SK-N-SH treated with all-trans-retinoic acid at 6 μM for 48 hours (cell line): ENCODE measurements at regions not wholly inside any gene's neighbourhood (a gene's known extent, or its start where the extent isn't known, plus 50 kb on each side); places are given as distances from the start of the nearest gene placed in this dataset.

ENCODE experiments used
- ARNTL ChIP-seq: fragments of 450-650 bp; formaldehyde crosslinking; IDR thresholded peaks from 2 replicates; pipeline ENCODE4 v1.5.0; 2020; ENCODE audit warnings: low read depth, mild to moderate bottlenecking, moderate library complexity, borderline replicate concordance
- BACH2 ChIP-seq: fragments of 250-450 bp; sonication (Bioruptor Pico); IDR thresholded peaks from 2 replicates; pipeline ENCODE4 v1.9.0; 2021; ENCODE audit warnings: mild to moderate bottlenecking, borderline replicate concordance
- GLIS3 ChIP-seq: fragments of 250-450 bp; sonication (Bioruptor Pico); IDR thresholded peaks from 2 replicates; pipeline ENCODE4 v1.5.0; 2020; ENCODE audit warnings: mild to moderate bottlenecking, moderate library complexity
- ISL1 ChIP-seq: fragments of 250-450 bp; sonication (Bioruptor Pico); IDR thresholded peaks from 2 replicates; pipeline ENCODE4 v2.1.2; 2022; ENCODE audit warnings: mild to moderate bottlenecking, moderate library complexity
- ZFP3 ChIP-seq: fragments of 250-450 bp; sonication (Bioruptor Pico); IDR thresholded peaks from 2 replicates; pipeline ENCODE4 v1.5.0; 2020; ENCODE audit warnings: mild to moderate bottlenecking, moderate library complexity
- ZFP30 ChIP-seq: fragments of 450-650 bp; formaldehyde crosslinking; IDR thresholded peaks from 2 replicates; pipeline ENCODE4 v1.5.0; 2022; ENCODE audit warnings: mild to moderate bottlenecking, moderate library complexity
- TF ChIP-seq, protein P1 (sequence below): fragments of 250-450 bp; sonication (Bioruptor Pico); IDR thresholded peaks from 2 replicates; pipeline ENCODE4 v1.8.0; 2021; ENCODE audit warnings: low read depth, mild to moderate bottlenecking, moderate library complexity, borderline replicate concordance

DNA sequence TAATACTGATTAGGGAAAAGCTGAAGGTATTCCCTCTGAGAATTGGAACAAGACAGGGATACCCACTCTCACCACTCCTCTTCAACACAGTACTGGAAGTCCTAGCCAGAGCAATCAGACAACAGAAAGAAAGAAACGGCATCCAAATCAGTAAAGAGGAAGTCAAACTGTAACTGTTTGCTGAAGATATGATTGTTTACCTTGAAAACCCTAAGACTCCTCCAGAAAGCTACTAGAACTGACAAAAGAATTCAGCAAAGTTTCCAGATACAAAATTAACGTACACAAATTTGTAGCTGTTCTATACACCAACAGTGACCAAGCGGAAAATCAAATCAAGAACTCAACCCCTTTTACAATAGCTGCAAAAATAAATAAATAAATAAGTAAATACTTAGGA, 78.6 kb downstream of the EXTL2 start:
- TF ChIP-seq ZFP3 (no peak), ARNTL (no peak), ISL1 (CRISPR knock-in tag) (no peak), BACH2 (no peak), ZFP30 (CRISPR knock-in tag) (no peak), GLIS3 (CRISPR knock-in tag) (no peak)
- TF ChIP-seq, protein P1, sequence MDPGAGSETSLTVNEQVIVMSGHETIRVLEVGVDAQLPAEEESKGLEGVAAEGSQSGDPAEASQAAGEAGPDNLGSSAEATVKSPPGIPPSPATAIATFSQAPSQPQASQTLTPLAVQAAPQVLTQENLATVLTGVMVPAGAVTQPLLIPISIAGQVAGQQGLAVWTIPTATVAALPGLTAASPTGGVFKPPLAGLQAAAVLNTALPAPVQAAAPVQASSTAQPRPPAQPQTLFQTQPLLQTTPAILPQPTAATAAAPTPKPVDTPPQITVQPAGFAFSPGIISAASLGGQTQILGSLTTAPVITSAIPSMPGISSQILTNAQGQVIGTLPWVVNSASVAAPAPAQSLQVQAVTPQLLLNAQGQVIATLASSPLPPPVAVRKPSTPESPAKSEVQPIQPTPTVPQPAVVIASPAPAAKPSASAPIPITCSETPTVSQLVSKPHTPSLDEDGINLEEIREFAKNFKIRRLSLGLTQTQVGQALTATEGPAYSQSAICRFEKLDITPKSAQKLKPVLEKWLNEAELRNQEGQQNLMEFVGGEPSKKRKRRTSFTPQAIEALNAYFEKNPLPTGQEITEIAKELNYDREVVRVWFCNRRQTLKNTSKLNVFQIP (CRISPR knock-in tag): no peak
